ENCODE measurements at regions not wholly inside any gene's neighbourhood (a gene's known extent, or its start where the extent isn't known, plus 50 kb on each side); places are given as distances from the start of the nearest gene placed in this dataset.
"Not testable (repeated sequence)": the region's sequence is repeated elsewhere in the genome, so short reads cannot be mapped to it uniquely, and the experiment has no call there.

DNA sequence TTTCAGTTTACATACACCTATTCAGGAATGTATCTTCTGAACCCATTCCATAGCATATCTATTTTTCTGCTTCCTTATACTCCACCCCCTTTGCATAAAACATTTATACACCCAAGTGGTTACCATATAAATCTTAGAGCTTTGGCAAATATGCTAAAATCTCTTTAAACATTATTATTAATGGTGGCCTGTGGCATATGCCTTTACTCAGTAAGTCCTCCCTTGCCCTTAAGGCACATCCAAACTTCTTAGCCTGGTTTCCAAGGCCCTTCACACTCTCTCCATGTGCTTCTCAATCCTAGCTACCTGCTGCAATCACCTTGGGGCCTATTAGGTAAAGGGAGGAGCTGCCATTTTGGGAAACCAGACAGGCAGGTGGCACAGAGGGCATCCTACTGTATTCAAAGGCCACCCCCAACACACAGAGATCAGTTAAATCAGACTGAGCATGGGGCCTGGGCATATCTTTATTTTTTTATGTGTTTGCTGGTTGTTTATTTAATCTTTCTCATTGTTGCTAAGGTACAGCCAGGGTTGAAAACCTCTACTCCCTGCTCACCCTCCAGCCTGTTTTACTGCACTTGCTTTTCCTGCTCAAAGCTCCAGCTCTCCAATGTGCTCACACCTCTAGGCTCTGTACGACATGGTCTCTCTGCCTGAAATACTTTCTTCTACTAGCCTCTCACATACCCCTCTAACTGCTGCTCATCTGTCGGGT, 242.8 kb upstream of the HNRNPA3 start:
- DNase-seq (ENCODE audit: low spot score), result no peak

DNA sequence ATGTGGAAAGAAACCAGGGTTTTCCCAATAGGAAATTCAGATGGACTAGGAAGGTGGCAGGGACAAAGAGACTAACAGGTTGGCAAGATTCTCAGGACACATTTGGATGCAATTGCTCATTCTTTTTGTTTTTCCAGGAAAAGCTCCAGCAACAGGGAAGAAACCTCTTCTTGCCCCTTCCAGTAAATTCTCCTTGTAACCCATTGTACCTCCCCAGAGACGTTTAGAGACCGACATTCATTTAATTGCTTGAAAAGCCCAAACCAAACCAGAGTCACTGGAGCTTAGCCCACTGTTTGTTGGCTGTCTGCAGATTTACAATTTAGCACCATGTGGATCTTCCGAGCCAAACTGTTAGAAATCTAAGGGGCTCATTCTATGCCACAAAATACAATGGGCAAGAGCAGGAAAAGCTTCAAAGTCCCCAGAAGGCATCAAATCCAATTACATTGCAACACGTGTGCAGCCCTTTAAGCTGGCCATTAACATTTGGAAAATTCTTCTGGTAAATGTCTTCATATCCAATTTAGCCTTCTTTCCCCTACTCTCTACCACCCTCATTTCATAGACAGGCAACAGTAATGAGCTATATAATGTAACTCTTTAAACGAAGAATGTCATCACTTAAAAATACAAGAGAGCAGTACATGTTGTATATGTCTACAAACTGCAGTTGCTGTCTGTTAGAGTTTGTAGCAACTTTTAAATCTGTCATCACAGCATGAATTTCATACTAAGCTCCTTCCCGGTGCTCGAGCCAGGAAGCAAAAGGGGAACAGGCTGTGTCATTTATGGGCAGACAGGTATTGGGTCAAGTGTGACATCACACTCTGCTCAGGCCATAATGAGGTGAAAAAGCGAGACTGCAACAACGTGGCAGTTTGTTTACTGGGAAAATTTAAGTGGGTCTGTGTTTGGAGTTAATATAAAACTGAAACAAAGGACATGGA, 235.6 kb upstream of the HNRNPA3 start:
- peak; percentile 55 for DNase-seq (ENCODE audit: low spot score)

DNA sequence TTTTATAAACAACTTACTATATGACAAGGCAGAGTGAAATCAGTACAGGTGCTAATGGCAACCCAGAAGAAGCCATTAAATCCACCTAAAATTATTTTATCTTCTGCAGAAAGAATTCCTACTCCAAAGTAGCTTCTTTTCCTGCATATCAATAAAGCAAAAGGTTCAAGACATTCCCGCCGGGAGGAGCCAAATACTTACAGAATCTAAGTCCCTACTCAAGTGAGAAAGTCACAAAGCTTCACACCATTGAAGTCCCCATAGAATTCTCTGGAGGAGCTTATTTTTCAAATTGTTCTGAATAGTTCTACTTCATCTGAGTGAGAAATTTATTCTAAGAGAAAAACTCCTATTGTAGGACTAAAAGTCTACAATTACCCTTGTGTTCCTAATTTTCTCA, 233.7 kb upstream of the HNRNPA3 start:
- DNase-seq (ENCODE audit: low spot score), result no peak

DNA sequence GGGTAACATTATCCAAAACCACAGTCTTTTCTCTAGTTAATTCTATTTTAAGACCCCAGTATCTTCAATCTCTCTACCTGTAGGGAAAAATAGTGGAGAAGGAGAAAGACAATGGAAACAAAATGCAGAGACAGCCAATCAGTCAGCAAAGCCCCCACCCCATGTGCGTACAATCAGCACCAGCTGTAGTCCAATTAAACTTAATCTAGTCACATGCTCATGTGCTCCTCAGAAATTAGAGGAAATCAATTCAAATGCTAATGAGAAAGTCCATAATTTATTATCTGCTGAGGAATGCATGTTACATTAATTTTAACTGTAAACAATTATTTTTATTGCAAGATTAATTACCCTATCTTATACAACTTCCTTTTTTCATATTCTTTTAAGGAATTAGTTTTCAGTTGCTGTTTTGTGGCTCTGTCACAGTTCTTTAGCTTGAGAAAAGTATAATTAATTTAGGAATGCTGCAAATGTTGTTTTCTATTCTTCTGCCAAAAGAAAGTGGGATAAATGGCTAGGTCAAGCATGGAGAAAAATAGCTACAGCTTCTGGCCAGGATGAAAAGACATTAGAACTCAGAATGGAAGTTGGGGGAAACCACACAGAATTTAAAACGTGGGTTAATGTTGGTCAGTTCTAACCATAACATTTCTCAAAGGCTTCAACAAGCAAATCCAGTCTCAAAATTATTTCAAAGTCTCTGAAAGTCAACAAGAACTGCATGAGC, 232.4 kb upstream of the HNRNPA3 start:
- no peak for DNase-seq (ENCODE audit: low spot score)

DNA sequence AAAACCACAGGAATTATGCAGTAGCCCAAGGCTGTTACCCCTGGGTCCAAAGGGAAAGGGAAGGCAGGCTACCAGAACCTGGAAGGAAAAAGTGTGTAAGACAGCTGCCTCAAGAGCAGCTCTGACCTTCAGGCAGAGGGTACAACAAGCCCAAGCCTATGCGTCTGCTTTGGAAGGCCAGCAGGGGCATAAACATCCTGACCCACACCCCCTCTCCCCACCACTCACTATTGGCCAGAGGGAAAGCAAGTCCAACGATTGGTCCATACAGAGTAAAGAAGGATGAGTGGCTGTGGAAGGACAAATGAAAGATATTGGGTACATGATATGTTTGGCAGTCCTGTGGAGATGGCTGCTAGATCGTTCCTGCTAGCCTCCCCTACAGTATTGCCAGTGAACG, 227.6 kb upstream of the HNRNPA3 start:
- DNase-seq (ENCODE audit: low spot score), result no peak

DNA sequence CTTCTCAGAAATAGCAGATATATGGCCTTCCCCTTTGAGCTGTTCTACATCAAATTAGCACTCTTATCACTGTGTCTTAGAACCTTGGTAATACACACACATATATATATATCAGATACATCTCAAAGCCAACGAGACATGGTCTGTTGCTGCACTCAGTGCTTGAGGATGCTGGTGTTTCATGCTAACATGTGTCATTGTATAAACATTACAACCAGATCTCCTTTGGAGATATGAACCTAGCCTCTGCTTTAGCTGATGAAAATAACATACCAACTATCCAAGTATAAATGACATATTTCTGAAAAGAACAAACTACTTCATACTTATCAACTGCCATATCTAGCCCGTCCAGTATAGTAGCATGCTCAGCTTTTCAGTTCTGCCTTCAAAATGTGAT, 226.7 kb upstream of the HNRNPA3 start:
- no peak for DNase-seq (ENCODE audit: low spot score)

DNA sequence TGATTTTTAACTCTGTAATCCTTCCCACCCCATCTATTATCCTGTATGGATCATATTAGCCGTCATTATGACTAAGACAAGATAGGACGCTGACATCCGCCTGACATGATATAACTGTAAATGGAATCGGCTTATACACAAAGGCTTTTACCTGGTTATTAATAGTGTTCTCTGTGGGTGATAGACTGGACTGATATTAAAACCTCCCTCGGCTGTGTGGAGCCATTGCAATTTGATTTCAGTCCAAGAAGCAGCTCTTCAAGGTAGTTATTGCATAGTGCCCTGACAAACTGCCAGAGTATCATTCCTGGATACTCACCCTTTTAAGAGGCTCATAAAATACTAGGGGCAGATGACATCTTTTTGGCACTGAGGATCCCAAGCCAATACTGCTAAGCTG, 226.1 kb upstream of the HNRNPA3 start:
- no peak for DNase-seq (ENCODE audit: low spot score)

DNA sequence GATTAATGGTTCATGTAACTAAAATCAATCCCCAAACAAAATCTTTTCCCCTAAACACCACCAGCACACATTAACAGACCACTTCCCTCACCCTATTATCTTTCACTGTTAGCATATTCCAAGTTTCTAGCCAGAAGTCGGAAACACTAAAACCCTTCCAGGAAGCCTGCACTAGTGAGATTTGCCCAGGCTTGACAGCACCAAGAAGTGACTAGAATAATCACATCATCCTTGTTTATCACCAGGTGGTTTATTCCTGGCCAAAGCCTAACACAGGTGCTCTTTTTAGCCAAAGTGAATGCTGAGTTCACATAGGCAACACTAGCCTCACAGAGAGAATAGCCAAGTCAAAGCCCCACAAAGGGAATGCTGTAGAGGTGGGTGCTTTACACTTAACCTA, 221.2 kb upstream of the HNRNPA3 start:
- DNase-seq (ENCODE audit: low spot score), result no peak

DNA sequence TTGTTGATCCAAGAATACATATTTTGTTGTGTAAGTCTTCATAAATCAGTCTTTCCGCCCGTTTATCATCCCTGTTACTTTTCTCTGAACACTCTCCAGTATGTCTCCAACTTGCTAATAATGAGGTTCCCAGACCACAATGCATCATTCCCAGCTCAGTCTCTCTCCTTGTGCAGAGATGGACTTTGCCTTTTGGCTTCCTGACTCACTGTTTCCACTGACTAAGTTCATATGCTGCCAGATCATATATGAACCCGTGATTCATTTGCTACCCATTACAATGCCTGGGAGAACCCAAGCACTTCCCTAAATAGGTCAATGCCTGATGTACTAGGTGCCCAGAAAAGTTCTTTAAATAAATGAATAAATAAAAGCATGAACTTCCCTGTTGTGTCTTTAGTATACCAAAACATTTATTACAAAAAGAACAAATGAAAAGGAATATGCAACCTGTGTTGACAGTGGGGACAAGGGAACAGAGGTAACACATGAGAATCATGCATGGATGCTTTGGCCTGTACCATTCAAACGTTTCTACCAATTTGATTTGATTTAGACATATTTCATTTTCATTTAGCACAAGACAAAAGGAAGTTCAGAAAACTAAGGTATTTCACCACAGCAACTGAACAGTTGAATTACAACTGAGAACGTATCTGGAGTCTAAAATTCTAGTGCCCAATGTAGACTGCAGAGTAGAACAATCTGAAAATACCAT, 215.4 kb upstream of the HNRNPA3 start:
- no peak for DNase-seq (ENCODE audit: low spot score)

DNA sequence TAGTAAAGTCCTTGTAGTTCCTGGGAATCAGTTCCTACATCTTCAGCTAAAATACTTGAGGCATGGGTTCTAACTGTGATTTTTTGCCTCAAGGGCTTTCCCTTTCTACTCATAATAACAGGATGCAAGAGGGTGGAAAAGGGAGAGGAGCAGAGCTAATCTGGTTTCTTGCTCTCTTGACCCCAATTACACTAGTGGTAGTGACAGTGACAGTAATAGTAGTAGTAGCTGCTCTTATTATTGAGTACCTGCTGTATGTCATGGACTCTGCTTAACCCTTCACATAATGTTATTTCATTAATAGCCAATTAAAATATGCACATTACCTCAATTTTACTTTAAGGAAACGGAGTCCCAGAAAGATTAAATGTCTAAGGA, 214.8 kb upstream of the HNRNPA3 start:
- no peak for DNase-seq (ENCODE audit: low spot score)

DNA sequence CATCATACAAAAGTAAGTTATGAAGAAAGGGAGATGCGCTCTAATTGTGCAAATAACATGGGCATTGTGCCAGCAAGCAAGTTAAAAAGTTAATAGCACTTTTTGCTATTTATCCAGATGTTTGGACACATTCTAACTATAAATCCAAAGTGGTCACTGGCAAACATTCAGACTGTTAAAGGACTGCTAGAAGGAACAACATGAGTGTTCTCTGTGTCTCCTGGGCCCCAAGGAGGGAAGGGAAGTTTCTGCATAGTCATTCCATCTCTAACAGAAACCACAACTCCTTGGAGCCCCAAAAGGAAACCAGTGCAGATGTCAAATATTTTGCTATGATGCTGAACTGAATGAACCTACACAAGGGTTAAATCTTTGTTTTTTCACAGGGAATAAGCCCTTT, 213.3 kb upstream of the HNRNPA3 start:
- no peak for DNase-seq (ENCODE audit: low spot score)

DNA sequence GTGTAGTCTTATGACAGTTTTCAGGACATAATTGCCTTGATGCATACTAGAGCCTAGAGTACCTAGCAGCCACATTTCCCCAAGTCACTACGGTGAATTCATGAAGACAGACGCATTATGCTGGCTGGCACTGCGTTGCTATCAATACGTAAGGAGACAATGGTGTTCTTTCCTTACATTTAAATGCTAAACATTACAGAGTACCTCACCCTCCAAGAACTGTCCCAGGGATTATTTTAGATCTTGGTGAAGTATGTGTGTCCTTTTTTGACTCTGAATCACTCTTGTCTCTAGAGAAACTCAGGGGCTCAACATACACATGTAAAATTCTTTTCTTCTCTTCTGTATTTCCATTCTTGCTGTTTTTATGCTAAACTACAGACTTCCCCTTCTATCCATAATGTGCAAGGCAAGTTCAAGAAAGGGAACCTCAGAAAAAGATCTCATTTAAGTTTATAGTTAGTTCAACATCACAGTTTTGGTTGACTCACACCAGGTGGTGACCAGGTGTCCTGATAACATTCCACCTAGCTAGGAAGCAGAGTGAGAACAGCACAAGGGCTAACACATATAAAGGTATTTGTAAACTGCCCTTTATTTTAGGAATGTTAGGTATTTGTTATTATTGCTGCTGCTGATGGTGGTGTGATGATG, 212.4 kb upstream of the HNRNPA3 start:
- DNase-seq (ENCODE audit: low spot score), result no peak

DNA sequence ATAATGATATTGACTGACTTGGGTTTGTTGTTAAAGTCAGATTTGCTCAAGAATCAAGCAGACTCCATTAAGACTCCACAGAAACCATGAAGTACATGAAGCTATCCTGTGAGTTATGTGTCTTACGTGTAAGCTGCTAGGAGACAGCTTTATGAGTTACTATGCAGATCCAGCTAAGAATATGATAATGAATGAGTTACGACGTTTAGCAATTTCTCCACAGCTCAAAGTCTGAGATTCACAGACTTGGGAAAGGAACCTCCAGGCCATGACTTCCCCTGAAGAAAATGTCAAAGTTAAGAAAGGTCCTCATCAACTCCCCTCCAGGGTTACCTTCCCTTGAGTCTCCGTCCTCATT, 211.9 kb upstream of the HNRNPA3 start:
- no peak for DNase-seq (ENCODE audit: low spot score)

DNA sequence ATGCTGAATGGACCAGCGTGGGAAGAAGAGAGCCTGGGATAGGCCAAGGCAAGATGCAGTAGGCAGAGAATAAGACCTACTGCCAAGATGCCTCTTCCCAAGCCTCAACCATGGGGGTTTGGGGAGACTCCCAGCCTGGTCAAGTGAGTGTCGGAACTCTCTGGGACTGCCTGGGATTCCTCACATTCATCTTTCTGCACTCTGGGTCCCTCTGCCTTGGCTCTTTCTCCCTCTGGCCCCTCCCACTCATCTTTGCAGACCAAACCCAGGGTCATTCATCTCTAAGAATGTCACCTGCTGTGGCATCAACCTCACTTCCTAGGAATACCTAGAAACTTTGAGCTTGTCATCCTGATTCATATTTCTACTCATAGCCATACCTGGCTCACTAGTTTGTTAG, 211.3 kb upstream of the HNRNPA3 start:
- no peak for DNase-seq (ENCODE audit: low spot score)

DNA sequence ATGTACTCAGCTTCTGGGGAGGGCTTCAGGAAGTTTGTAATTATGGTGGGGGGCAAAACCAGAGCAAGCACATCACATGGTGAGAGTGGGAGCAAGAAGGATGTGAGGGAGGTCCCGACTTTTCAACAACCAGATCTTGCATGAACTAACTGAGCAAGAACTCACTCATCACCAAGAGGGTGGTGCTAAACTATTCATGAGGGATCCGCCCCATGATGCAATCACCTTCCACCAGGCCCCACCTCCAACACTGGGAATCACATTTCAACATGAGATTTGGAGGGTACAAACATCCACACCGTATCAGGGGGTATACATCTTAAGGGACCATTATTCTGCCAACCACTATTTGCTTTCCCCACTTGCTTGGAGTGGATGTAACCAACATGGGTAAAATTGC, 209.6 kb upstream of the HNRNPA3 start:
- no peak for DNase-seq (ENCODE audit: low spot score)

DNA sequence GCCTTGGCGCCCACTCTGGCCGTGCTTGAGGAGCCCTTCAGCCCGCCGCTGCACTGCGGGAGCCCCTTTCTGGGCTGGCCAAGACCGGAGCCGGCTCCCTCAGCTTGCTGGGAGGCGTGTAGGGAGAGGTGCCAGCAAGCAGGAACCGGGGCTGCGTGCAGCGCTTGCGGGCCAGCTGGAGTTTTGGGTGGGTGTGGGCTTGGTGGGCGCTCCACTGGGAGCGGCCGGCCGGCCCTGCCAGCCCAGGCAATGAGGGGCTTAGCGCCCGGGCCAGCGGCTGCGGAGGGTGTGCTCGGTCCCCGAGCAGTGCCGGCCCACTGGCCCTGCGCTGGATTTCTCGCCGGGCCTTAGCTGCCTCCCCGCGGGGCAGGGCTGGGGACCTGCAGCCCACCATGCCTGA, 204.9 kb upstream of the HNRNPA3 start:
- not testable (repeated sequence) for DNase-seq (ENCODE audit: low spot score)

DNA sequence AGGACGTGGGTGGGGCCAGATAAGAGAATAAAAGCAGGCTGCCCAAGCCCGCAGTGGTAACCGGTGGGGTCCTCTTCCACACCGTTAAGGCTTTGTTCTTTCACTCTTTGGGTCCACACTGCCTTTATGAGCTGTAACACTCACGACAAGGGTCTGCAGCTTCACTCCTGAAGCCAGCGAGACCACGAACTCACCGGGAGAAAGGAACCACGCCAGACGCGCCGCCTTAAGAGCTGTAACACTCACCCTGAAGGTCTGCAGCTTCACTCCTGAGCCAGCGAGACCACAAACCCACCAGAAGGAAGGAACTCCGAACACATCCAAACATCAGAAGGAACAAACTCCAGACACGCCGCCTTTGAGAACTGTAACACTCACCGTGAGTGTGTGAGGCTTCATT, 203.9 kb upstream of the HNRNPA3 start:
- DNase-seq (ENCODE audit: low spot score), result not testable (repeated sequence)

DNA sequence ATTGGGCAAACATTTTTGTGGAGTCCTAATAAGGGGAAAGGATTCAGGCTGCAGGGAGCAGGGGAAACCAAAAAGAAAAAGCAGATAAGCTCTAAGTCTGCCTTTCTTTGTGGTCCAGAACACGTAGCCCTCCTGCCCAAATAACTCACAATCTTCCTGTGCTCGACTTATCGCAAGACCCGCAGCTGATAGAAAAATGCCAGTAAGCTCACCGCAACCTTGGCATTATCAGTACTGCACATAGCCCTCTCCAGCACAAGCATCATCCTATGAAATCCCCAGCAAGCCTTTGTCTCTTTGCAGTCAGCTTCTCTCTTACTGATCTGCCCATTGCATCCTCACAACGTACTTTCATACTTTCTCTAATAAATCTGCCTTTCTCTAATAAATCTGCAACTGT, 202.4 kb upstream of the HNRNPA3 start:
- DNase-seq (ENCODE audit: low spot score), result no peak

DNA sequence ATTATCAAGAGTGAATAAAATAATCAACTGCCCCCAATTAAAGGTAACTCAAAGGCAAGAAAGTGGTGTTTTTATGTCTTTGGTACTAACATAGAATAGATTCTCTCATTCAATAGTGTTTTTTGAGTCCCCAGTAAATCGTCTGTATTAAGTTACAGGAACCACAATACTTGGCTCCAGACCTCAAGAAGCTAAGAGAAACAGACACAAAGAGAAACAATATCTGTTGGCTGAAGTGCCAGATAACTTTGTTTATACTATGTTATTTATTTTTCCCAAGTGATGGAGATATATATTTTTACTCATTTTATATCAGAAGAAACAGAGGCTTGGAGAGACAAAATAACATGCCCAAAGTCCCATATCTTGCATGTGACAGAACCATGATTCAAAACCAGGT, 201.7 kb upstream of the HNRNPA3 start:
- DNase-seq (ENCODE audit: low spot score), result no peak

DNA sequence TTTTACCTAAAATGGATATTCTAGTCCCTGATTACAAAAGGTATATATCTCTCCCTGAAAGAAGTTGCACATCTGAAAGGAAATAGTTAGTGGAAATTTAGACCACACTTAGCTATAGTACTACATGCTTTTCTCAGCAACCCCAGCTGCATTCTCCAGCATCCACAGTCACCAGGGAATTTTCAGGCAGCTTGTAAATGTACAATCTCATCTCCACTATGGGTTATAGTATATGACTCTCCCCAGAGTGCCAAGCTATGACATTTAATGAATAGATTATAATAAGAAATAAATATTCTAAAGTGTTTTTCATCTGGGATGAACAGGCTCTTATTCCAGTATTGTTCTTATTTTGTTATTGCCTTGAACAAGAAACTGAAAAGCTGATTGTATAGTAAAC, 197.6 kb upstream of the HNRNPA3 start:
- no peak for DNase-seq (ENCODE audit: low spot score)

DNA sequence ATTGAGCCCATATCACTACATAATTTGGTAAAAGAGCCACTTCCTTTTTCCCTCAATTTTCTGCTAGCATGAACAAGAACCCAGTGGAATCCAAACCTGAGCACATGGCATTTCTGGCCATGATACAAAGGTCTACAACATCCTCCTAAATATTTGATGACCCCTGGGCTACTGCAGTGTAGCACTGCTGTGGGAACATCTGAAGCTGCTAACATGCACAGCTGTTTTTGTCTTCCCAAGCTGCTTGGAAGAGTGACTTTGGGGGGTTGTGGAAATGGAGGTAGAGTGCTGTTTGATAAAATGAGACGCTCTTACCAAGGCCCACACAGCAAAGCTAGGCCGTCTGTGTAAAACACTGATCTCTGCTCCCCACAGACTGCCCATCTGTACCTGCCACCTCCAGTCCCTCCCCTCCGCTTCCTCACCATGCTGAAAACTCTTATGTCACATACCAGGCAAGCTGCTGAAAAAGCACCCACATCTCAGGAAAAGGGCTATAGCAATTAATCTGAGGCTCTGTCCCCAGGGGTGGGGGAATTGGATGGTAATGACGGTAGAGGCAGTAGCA, 197.2 kb upstream of the HNRNPA3 start:
- DNase-seq (ENCODE audit: low spot score), result no peak
